HG03280 (cell line): ENCODE measurements at regions not wholly inside any gene's neighbourhood (a gene's known extent, or its start where the extent isn't known, plus 50 kb on each side); places are given as distances from the start of the nearest gene placed in this dataset.
"Not testable (repeated sequence)": the region's sequence is repeated elsewhere in the genome, so short reads cannot be mapped to it uniquely, and the experiment has no call there.

Experiments
- ATAC-seq: cut with Tn5 transposase; IDR thresholded peaks from one replicate; pipeline ENCODE4 v1.9.1; 2021; ENCODE audit warnings: mild to moderate bottlenecking, moderate library complexity; ENCODE audit not compliant: unreplicated experiment

DNA sequence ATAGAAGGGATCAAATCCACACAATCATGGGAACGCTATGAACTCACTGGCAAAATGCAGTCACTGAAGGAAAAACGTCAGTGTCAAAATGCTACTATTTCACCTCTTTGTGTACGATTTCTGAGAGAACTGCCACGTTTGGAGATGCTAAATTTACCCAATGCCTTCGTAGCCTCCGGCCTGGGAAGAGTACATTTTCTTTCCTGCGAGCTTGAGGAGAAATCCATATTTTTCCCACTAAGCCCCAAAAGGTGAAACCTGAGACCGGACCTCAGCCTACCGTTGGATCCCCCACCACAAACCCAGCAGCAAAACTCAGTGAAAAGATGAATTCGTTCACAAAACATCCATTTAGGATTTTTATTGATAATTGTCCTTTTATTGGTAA is 131.7 kb downstream of the GPX5 start:
- no peak for ATAC-seq

DNA sequence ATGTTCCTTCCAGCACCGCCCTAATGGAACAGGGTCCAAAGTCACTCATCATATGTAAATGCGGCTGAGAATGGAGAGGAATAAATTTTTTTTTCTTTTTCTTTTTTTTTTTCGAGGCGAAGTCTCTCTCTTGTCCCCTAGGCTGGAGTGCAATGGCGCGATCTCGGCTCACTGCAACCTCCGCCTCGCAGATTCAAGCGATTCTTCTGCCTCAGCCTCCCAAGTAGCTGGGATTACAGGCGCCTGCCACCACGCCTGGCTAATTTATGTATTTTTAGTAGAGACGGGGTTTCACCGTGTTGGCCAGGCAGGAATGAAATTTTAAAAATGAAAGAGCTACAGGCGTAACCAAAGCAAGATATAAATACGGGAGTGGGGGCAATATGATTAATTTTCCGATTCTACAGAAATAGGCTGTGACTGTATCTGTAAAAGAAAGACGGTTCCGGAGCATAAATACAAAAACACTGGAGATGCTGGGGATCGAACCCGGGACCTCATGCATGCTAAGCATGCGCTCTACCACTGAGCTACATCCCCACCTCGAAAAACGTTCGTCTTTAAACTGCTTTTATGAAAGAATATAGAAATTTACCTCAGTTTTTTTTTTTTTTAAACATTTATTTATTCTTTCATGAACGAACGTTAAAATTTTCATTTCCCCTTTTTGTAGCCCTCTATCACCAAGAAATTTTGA is 132.2 kb downstream of the GPX5 start:
- no peak for ATAC-seq

DNA sequence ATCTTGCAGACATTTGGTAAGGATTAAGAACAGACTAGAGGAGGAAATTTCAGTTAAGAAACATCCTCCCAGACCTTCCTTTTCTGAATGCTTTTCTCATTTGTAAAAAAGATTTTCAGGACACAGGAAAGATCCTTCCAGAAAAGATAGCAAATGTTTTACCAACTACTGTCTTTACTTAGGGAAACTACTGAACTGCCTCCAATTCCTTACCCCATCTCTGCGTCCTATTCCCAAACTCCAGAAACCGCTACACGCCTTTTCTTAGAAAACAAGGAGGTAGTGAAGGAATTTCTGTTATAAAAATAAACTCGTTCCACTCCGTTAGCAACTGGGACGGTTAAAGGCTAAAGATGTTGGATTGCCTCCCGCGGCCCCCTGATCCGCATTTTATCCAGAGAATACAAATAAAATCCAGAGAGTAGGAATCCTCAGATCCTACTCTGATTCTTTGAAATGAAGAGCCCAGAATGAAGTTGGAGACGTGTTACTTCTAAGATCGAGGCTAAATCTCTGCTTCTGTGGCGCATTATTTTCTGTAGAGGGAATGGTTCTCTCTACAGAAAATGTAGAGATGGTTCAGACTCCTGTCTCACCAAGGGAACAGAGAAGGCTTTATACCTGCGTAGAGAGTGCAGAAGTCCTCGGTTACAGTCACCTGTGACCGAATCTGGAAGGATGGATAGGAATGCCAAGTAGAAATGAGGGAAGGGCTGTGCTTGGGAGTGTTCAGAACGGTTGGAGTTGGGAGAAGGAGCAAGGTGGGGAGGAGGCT is 133.0 kb downstream of the GPX5 start:
- ATAC-seq, result no peak

DNA sequence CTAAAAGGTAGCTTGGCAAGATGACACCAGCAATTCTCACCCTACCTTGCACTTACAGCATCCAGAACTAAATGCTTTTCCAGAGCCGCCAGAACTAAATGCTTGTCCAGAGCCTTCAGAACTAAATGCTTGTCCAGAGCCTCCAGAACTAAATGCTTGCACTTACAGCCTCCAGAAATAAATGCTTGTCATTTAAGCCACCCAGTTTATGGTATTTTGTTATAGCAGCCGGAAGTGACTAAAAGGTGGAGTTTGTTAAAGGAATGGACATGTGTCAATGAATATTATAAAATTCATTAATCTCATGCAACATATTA is 133.5 kb downstream of the GPX5 start:
- no peak for ATAC-seq

DNA sequence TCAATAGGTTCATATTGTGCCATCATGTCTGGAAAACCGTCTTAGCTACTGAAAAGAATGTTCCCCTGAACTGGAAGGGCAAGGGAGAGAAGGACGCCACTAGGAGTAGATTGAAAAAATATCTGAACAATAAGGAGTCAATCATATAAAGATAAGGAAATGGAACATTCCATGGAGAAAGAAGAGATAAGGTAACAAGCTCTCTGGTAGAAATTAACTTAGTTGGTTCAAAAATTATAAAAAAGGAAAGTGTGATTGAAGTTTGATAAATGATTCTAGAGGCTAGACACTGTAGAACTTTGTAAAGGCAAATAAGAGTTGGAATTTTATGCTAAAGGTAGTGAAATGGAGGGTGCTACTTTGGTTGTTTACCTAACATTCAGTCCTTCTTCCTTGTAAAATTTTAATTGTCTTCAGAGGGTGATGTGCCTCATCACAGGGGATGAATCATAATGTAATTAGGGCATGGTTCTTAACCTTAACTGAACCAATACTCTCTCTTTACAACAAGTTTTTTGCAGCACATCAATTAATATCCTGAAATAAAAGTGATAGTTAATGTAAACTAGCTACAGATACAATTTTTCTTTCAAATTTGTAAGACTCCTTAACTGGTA is 135.5 kb downstream of the GPX5 start:
- no peak for ATAC-seq

DNA sequence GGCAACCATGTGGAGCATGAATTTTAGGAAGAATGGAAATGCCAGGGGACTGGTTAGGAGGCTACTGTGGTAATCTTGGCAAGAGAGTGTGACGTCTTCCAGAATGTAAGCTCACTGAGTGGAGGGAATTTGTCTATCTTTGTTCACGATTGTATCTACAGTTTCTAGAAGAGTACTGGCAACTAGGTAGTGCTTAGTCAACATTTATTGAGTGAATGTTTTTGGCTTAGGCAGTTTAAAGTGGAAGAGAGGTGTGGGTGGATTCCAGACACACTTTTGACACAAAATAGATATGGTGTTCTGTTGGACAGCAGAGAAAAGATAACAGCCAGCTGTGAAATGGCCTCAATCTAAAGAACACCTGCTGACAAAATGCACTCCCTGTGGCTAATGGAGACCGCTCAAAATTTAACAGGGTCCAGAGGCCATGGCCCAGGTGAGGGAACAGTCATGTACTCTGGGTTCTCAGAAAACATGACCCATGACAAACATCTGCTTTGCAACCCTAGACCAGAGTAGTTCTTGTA is 139.3 kb downstream of the GPX5 start:
- no peak for ATAC-seq

DNA sequence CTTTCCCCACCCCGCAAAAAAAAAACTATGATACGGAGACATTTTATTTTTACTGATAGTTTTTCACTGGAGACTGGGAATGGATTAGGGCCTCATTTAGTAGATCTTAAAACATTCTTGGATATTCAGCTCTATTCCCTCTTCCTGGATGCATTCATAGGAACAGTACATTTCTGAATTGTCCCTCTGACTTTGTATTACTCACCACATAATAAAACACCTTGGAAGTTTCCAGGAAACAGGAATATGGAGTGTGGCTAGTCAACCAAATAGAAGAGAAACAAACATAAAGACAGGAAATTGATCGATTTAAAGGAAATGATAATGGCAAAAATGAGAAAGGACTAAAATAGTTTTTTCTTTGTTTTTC is 147.7 kb downstream of the GPX5 start:
- no peak for ATAC-seq

DNA sequence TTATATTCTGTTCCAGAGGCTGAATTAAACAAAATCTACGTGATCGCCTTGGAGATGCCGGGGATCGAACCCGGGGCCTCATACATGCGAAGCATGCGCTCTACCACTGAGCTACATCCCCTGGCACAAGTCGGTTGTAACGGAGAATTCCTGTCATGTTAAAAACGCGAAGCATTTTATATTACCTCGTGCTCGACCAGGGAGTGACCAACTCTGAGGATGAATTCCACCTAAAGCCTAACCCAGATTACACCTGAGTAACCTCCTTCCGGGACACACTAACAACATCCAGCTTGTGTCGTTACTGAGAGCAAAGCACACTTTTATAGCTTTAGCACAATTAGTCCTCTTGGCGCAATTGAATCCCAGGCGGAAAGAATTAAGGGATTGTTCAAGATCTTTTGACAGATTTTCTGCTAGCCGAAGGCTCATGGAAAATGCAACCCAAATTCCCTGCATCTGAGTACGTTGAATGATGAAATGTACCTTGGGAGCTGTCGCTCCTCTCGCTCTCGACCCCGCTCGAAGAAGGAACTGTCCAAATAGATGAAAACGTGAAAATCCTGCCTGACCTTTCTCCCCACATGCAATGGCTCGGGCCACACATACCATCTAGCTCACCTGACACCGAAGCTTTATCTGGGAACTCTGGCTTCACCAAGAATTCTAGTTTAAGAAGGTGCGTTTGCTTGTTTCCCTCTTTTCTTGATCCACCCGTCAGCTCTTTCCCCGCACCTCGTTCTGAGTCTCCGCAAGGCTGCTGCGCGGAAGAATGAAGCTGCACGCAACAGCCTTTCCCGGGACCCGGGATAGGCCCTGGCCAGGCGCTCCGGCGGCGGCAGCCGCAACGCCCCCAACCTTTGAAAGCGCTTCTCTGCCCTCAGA is 148.3 kb downstream of the GPX5 start:
- no peak for ATAC-seq

DNA sequence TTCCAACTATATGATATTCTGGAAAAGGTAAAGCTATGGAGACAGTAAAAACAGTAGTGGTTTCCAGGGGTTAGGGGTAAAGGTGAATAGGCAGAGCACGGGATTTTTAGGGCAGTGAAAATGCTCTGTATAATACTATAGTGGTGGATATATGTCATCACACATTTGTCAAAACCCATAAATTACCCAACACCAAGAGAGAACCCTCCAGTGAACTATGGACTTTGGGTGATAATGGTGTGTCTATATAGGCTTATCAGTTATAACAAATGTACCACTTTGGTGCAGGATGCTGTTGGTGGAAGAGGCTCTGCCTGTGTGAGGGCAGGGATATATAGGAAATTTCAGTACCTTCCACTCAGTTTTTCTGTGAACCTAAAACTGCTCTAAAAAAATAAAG is 149.9 kb downstream of the GPX5 start:
- no peak for ATAC-seq

DNA sequence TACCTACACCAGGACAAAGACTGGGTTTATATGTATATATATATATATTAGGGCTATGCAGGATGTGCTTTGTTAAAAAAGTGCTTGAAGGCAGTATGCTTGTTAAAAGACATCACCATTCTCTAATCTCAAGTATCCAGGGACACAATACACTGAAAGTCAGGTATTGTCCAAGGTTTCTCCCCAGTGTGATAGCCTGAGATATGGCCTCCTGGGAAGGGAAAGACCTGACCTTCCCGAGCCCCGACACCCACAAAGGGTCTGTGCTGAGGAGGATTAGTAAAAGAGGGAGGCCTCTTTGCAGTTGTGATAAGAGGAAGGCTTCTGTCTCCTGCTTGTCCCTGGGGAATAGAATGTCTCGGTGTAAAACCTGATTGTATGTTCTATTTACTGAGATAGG is 156.9 kb downstream of the GPX5 start:
- ATAC-seq, result no peak

DNA sequence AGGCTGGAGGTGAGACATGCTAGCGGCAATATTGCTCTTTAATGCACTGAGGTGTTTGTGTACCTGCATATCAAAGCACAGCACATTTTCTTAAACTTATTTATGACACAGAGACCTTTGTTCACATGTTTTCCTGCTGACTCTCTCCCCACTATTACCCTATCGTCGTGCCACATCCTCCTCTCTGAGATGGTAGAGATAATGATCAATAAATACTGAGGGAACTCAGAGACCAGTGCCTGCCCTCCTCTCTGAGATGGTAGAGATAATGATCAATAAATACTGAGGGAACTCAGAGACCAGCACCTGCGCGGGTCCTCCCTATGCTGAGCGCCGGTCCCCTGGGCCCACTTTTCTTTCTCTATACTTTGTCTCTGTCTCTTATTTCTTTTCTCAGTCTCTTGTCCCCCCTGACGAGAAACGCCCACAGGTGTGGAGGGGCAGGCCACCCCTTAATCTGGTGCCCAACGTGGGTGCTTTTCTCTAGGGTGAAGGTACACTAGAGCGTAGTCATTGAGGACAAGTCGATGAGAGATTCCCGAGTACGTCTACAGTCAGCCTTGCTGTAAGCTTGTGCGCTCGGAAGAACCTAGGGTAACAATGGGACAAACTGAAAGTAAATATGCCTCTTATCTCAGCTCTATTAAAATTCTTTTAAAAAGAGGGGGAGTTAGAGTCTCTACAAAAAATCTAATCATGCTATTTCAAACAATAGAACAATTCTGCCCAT is 157.4 kb downstream of the GPX5 start:
- ATAC-seq, result not testable (repeated sequence)

DNA sequence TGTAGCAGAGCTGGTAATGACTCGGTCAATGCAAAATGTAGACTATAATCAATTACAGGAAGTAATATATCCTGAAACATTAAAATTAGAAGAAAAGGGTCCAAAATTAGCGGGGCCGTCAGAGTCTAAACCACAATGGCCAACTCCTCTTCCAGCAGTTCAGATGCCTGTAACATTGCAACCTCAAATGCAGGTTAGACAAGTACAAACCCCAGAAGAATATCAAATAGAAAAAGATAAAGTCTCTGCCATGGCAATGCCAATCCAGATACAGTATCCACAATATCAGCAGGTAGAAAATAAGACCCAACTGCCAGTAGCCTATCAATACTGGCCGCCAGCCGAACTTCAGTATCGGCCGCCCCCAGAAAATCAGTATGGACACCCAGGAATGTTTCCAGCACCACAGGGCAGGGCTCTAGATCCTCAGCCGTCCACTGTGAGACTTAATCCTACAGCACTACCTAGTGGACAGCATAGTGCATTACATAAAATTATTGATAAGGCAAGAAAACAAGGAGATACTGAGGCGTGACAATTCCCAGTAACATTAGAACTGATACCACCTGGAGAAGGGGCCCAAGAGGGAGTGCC is 158.4 kb downstream of the GPX5 start:
- ATAC-seq, result no peak

DNA sequence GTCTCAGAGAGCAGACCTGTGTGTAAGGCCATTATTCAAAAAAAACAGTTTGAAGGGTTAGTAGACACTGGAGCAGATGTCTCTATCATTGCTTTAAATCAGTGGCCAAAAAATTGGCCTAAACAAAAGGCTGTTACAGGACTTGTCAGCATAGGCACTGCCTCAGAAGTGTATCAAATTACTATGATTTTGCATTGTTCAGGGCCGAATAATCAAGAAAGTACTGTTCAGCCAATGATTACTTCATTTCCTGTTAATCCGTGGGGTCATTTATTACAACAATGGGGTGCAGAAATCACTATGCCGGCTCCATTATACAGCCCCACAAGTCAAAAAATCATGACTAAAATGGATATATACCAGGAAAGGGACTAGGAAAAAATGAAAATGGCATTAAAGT is 160.3 kb downstream of the GPX5 start:
- ATAC-seq, result not testable (repeated sequence)

DNA sequence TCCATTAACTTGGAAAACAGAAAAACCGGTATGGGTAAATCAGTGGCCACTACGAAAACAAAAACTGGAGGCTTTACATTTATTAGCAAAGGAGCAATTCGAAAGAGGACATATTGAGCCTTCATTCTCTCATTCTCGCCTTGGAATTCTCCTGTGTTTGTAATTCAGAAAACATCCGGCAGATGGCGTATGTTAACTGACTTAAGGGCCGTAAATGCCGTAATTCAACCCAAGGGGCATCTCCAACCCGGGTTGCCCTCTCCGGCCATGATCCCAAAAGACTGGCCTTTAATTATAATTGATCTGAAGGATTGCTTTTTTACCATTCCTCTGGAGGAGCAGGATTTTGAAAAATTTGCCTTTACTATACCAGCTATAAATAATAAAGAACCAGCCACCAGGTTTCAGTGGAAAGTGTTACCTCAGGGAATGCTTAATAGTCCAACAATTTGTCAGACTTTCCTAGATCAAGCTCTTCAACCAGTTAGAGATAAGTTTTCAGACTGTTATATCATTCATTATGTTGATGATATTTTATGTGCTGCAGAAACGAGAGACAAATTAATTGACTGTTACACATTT is 160.9 kb downstream of the GPX5 start:
- ATAC-seq, result not testable (repeated sequence)

DNA sequence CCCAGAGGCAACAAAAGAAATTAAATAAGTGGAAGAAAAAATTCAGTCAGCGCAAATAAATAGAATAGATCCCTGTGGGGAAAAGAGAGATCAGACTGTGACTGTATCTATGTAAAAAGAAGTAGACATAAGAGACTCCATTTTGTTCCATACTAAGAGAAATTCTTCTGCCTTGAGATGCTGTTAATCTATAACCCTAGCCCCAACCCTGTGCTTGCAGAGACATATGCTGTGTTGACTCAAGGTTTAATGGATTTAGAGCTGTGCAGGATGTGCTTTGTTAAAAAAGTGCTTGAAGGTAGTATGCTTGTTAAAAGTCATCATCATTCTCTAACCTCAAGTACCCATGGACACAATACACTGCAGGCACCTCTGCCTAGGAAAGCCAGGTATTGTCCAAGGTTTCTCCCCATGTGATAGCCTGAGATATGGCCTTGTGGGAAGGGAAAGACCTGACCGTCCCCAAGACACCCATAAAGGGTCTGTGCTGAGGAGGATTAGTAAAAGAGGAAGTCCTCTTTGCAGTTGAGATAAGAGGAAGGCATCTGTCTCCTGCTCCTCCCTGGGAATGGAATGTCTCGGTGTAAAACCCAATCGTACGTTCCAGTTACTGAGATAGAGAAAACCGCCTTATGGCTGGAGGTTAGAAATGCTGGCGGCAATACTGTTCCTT is 161.8 kb downstream of the GPX5 start:
- not testable (repeated sequence) for ATAC-seq

DNA sequence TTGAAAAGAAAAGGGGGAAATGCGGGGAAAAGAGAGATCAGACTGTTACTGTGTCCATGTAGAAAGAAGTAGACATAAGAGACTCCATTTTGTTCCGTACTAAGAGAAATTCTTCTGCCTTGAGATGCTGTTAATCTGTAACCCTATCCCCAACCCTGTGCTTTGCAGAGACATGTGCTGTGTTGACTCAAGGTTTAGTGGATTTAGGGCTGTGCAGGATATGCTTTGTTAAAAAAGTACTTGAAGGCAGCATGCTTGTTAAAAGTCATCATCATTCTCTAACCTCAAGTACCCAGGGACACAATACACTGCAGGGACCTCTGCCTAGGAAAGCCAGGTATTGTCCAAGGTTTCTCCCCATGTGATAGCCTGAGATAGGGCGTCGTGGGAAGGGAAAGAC is 166.3 kb downstream of the GPX5 start:
- ATAC-seq, result not testable (repeated sequence)

DNA sequence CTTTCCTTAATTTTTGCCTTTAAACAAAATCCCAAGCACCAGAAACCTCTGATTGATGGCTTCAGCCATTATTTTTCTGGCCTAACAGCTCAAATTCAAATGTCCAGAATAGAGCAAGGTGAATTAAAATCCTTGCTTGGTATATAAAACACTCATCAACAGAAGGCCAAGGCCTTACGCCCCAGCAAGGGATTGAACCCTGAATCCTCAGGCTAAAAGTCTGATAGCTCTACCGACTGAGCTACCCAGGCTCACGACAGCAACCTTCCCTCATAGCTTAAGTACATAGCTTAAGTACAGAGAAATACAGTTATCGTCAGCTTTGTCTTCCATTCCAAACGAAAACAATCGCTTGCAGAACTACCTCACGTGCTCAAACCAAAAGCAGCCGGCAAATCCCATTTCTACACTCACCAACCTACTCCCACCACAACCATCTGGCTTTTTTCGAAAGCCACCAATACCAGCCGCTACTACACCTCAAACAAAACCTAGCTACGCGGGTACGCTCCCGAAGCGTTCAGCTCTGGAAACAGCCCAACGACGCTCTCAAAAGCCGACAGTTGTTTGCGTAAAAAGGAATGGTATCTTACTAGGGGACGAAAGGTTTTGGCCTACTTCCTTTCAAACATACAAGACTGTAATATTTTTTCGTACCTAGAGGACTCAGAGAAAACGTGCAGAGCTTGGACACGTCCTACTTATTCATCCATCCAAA is 167.5 kb downstream of the GPX5 start:
- no peak for ATAC-seq

DNA sequence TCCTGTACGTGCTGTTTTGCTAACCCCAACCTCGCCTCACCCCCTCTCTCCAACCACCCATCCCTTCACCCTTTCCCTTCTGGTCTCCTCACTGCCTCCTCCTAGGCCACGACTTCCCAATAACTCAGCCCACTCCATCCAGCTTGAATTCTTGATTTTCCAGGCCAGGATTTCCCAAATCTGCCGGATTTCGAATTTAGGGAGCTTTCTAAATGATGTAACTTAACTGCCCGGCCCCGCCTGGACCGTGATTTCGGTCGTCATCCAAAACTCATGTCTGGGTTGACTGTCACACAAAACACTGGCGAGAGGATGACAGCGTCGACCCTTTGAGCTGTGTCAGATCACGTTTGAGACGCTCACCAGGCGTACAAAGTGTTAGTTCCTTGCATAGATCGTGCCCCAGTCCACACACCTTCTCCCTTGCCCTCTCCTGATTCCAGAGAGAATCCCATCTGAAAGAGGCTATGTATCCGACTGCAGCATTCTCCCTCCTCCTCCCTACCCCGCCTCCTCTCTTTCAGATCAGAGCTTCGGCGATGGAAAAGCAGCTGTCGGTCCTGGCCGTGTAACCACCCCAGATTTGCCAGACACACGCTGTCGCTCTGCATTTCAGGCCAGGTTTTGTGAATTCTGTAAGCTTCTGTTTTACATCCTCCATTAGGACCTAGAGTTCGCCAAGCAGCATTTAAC is 168.2 kb downstream of the GPX5 start:
- ATAC-seq, result no peak
